SK-N-SH (cell line): ENCODE measurements at regions not wholly inside any gene's neighbourhood (a gene's known extent, or its start where the extent isn't known, plus 50 kb on each side); places are given as distances from the start of the nearest gene placed in this dataset.

Experiments
- CTCF ChIA-PET: fragments of 300-600, 350-600 bp; formaldehyde crosslinking; extraction: SDS; loops from one replicate; lab custom pipeline; 2021; lab: Yijun Ruan, JAX
- POLR2A ChIA-PET: fragments of 350-600 bp; sonication (Branson Sonifier 250); formaldehyde crosslinking; extraction: SDS; loops from one replicate; lab custom pipeline; 2020; ENCODE audit warnings: antibody characterized with exemption, inconsistent platforms; lab: Yijun Ruan, JAX
- DNase-seq: peaks from one replicate; pipeline ENCODE4 v3.0.0; 2012
- H2AFZ ChIP-seq: fragments of 200-600 bp; sonication (generic); 2 replicates; pipeline ENCODE4 v1.8.1; 2016; ENCODE audit warnings: antibody characterized with exemption, mild to moderate bottlenecking, low read depth
- H3F3A ChIP-seq: fragments of 200-600 bp; sonication (generic); replicated peaks from 2 replicates; pipeline ENCODE3; 2016; ENCODE audit warnings: antibody characterized with exemption, mild to moderate bottlenecking; ENCODE audit not compliant: insufficient read depth
- H3K27ac ChIP-seq, 2 experiments: fragments of 200-500 bp in 1 of 2; fragments of 200-600 bp in 1 of 2; sonication (Bioruptor generic) in 1 of 2; sonication (generic), shearing (Covaris generic) in 1 of 2; 2 replicates each; pipeline versions ENCODE4 v1.5.1 to v1.6.1; 2014 to 2016; ENCODE audit warnings: low read depth in 2 of 2, inconsistent platforms in 1 of 2, low read length in 1 of 2, mild to moderate bottlenecking in 1 of 2, mixed read lengths in 1 of 2
- H3K27me3 ChIP-seq: fragments of 200-600 bp; sonication (generic), shearing (Covaris generic); 2 replicates; pipeline ENCODE4 v1.6.1; 2016; ENCODE audit warnings: mixed run types; ENCODE audit not compliant: insufficient read depth
- H3K36me3 ChIP-seq, 2 experiments: fragments of 200-500 bp in 1 of 2; fragments of 200-600 bp in 1 of 2; sonication (Bioruptor generic) in 1 of 2; sonication (generic) in 1 of 2; replicated peaks in 1 of 2; 2 replicates each; pipeline versions ENCODE3 to v1.5.1; 2014 to 2016; ENCODE audit warnings: low read length in 1 of 2, mild to moderate bottlenecking in 1 of 2; ENCODE audit not compliant: insufficient read depth in 2 of 2, control insufficient read depth in 1 of 2
- H3K4me1 ChIP-seq, 2 experiments: fragments of 200-500 bp in 1 of 2; fragments of 200-600 bp in 1 of 2; sonication (Bioruptor generic) in 1 of 2; sonication (generic), shearing (Covaris generic) in 1 of 2; 2 replicates each; pipeline versions ENCODE4 v1.5.1 to v1.6.1; 2014 to 2016; ENCODE audit warnings: low read depth in 1 of 2, low read length in 1 of 2, mixed run types in 1 of 2; ENCODE audit not compliant: insufficient read depth in 2 of 2, control insufficient read depth in 1 of 2
- H3K4me2 ChIP-seq: fragments of 200-600 bp; sonication (generic), shearing (Covaris generic); 2 replicates; pipeline ENCODE4 v1.6.1; 2017; ENCODE audit warnings: mixed run types
- H3K4me3 ChIP-seq, 2 experiments: fragments of 200-500 bp in 1 of 2; fragments of 200-600 bp in 1 of 2; sonication (Bioruptor generic) in 1 of 2; sonication (generic), shearing (Covaris generic) in 1 of 2; 2 replicates each; pipeline versions ENCODE4 v1.5.1 to v1.8.1; 2014 to 2016; ENCODE audit warnings: low read depth in 2 of 2, inconsistent platforms in 1 of 2, low read length in 1 of 2, mild to moderate bottlenecking in 1 of 2, mixed read lengths in 1 of 2, moderate library complexity in 1 of 2
- H3K79me2 ChIP-seq: fragments of 200-600 bp; sonication (generic); 2 replicates; pipeline ENCODE4 v1.8.1; 2017; ENCODE audit warnings: mild to moderate bottlenecking; ENCODE audit not compliant: insufficient read depth
- H3K9ac ChIP-seq: fragments of 200-600 bp; sonication (generic); 2 replicates; pipeline ENCODE4 v1.6.1; 2017; ENCODE audit warnings: mixed run types
- H3K9me2 ChIP-seq: fragments of 200-600 bp; sonication (generic); 2 replicates; pipeline ENCODE4 v1.6.1; 2017; ENCODE audit warnings: mixed run types
- H3K9me3 ChIP-seq: fragments of 200-600 bp; sonication (generic); 2 replicates; pipeline ENCODE4 v1.6.1; 2017; ENCODE audit warnings: mixed run types, mild to moderate bottlenecking, moderate library complexity
- H4K20me1 ChIP-seq: fragments of 200-600 bp; sonication (generic); 2 replicates; pipeline ENCODE4 v1.6.1; 2017; ENCODE audit warnings: mild to moderate bottlenecking, mixed run types; ENCODE audit not compliant: insufficient read depth
- CHD2 ChIP-seq: fragments of 150-350 bp; IDR thresholded peaks from 2 replicates; pipeline ENCODE4 v1.6.1; 2018; ENCODE audit warnings: low read length; ENCODE audit not compliant: partially characterized antibody
- ELF1 ChIP-seq: IDR thresholded peaks from 2 replicates; pipeline ENCODE4 v1.4.0; 2012
- EP300 ChIP-seq, 2 experiments: IDR thresholded peaks; 2 replicates each; pipeline versions ENCODE4 v1.4.0 to v1.6.1; 2012; ENCODE audit warnings: borderline replicate concordance in 1 of 2, low read depth in 1 of 2, low read length in 1 of 2
- FOSL2 ChIP-seq: IDR thresholded peaks from 2 replicates; pipeline ENCODE4 v1.4.0; 2012; ENCODE audit warnings: low read depth, mild to moderate bottlenecking, moderate library complexity, borderline replicate concordance
- NRF1 ChIP-seq: IDR thresholded peaks from 2 replicates; pipeline ENCODE4 v1.6.1; 2012; ENCODE audit warnings: low read depth, mild to moderate bottlenecking, low read length
- POLR2AphosphoS5 ChIP-seq: IDR thresholded peaks from 2 replicates; pipeline ENCODE4 v1.6.1; 2012; ENCODE audit warnings: low read depth, low read length
- SIN3A ChIP-seq: IDR thresholded peaks from 2 replicates; pipeline ENCODE4 v1.6.1; 2012; ENCODE audit warnings: low read depth, mild to moderate bottlenecking, low read length, moderate library complexity, borderline replicate concordance
- SMC3 ChIP-seq: IDR thresholded peaks from 2 replicates; pipeline ENCODE4 v1.6.1; 2012; ENCODE audit warnings: low read depth, low read length, improper control_type of control experiment
- TAF1 ChIP-seq: IDR thresholded peaks from 2 replicates; pipeline ENCODE4 v1.6.1; 2012; ENCODE audit warnings: low read depth, mild to moderate bottlenecking, low read length, moderate library complexity, borderline replicate concordance
- TCF12 ChIP-seq: IDR thresholded peaks from 2 replicates; pipeline ENCODE4 v1.4.0; 2012
- WGBS: methylation state at CpG from one replicate; pipeline ENCODE4 v1.1.6; 2017; ENCODE audit warnings: low lambda C conversion rate; 5-methylcytosine and 5-hydroxymethylcytosine counted together
- TF ChIP-seq, protein P1 (sequence below): fragments of 200-600 bp; sonication (generic); IDR thresholded peaks from 2 replicates; pipeline ENCODE4 v1.6.1; 2017; ENCODE audit warnings: antibody characterized with exemption, mild to moderate bottlenecking, moderate library complexity
- TF ChIP-seq, protein P2 (sequence below): IDR thresholded peaks from 2 replicates; pipeline ENCODE4 v1.4.0; 2012; ENCODE audit warnings: low read depth, borderline replicate concordance
- TF ChIP-seq, protein P3 (sequence below): IDR thresholded peaks from 2 replicates; pipeline ENCODE4 v1.4.0; 2012; ENCODE audit warnings: low read depth, borderline replicate concordance

DNA sequence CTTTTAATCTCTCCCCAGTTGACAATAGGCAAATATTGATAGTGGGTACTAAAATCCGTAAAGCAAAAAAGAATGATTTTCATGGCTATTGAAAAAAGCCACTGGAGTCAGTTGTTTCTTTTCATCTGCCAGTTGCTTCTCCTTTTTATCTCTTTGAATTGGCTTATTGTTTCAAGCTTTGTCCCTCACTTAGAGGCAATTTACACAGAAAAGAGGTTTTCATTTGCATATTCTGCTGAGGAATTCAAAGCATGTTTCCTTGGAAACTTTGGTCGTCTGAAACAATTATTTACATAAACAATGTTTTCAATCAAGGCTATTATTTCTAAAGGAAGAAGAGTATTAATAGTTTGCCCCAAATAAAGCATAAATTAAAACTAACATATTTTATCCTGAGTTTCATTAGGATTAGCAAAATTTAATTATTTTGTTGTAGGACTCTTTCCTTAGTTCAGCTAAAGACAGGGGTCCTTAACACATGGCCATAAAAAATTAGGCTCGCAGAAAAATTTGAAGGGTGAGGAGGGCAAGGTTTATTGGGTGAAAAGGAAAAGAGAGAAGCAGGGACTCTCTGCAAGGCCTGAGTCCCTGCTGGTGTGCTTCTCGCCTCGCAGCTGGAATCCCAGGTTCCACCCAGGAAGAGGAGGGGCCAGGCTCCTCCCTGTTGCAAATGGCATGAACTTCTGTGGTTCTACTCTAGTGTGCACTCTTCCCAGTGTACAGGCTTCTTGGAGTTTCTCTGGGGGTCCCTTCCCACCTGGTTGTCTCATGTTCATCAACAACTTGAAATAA is 138.8 kb upstream of the LAMA2 start:
- ChIA-PET CTCF (interaction anchor here (1.6 kb wide), 1 partner anchor 10 kb away, joined by 3 read pairs; no protein-coding TSS in a partner anchor), POLR2A (no interaction called here)
- Histone ChIP-seq H3K4me3 (no peak overlapping the region), H2AFZ (no peak overlapping the region), H3K4me1 (no peaks in the 10 kb centered on the region), H3K79me2 (no peaks in the 10 kb centered on the region), H3K9ac (no peak overlapping the region), H3K4me2 (no peak overlapping the region), H3K27ac (no peak overlapping the region), H3K27me3 (no peaks in the 10 kb centered on the region), H3K36me3 (no peaks in the 10 kb centered on the region), H3K9me3 (no peaks in the 10 kb centered on the region), H4K20me1 (no peaks in the 10 kb centered on the region), H3F3A (no peaks in the 10 kb centered on the region), H3K9me2 (no peaks in the 10 kb centered on the region)
- 55% methylated on average over 5 of the region's 5 CpGs for WGBS
- TF ChIP-seq NRF1 (no peak), ELF1 (no peak), FOSL2 (no peak), SIN3A (no peak), CHD2 (no peak), SMC3 (no peak), EP300 (IDR thresholded peaks at IDR 0.05; ENCODE audit: borderline replicate concordance in 1 of 2, low read depth in 1 of 2, low read length in 1 of 2) (no peak), TCF12 (no peak), POLR2AphosphoS5 (no peak)
- TF ChIP-seq, protein P1, sequence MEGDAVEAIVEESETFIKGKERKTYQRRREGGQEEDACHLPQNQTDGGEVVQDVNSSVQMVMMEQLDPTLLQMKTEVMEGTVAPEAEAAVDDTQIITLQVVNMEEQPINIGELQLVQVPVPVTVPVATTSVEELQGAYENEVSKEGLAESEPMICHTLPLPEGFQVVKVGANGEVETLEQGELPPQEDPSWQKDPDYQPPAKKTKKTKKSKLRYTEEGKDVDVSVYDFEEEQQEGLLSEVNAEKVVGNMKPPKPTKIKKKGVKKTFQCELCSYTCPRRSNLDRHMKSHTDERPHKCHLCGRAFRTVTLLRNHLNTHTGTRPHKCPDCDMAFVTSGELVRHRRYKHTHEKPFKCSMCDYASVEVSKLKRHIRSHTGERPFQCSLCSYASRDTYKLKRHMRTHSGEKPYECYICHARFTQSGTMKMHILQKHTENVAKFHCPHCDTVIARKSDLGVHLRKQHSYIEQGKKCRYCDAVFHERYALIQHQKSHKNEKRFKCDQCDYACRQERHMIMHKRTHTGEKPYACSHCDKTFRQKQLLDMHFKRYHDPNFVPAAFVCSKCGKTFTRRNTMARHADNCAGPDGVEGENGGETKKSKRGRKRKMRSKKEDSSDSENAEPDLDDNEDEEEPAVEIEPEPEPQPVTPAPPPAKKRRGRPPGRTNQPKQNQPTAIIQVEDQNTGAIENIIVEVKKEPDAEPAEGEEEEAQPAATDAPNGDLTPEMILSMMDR = no peak
- TF ChIP-seq, protein P2, sequence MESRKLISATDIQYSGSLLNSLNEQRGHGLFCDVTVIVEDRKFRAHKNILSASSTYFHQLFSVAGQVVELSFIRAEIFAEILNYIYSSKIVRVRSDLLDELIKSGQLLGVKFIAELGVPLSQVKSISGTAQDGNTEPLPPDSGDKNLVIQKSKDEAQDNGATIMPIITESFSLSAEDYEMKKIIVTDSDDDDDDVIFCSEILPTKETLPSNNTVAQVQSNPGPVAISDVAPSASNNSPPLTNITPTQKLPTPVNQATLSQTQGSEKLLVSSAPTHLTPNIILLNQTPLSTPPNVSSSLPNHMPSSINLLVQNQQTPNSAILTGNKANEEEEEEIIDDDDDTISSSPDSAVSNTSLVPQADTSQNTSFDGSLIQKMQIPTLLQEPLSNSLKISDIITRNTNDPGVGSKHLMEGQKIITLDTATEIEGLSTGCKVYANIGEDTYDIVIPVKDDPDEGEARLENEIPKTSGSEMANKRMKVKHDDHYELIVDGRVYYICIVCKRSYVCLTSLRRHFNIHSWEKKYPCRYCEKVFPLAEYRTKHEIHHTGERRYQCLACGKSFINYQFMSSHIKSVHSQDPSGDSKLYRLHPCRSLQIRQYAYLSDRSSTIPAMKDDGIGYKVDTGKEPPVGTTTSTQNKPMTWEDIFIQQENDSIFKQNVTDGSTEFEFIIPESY = no peak
- TF ChIP-seq, protein P3, sequence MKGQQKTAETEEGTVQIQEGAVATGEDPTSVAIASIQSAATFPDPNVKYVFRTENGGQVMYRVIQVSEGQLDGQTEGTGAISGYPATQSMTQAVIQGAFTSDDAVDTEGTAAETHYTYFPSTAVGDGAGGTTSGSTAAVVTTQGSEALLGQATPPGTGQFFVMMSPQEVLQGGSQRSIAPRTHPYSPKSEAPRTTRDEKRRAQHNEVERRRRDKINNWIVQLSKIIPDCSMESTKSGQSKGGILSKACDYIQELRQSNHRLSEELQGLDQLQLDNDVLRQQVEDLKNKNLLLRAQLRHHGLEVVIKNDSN = no peak
- DNase-seq = no peak

DNA sequence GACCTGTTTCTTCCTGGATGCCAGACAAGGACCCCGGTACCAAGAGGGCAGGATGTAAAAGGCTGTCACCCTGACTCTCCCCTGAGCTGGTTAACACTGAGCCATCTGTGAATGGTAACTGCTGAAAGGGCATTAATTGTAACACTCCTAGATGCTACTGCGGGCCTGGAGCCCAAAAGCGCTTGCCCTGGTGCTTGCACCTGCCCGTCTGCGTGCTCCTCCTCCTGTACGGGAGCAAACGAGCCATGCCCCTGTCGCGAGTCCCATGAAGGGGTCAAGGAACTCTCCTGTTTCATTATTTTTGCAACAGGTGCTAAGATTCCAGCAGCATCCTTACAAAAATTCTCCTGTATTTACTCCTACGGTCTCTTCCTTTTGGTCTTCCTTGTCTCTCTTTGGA is 140.0 kb upstream of the LAMA2 start:
- Histone ChIP-seq H3K4me3 (no peak overlapping the region), H3K36me3 (no peaks in the 10 kb centered on the region), H3K4me2 (no peak overlapping the region), H3K9ac (no peak overlapping the region), H2AFZ (no peak overlapping the region), H3K9me2 (no peaks in the 10 kb centered on the region), H3K27ac (no peak overlapping the region), H4K20me1 (no peaks in the 10 kb centered on the region), H3K9me3 (no peaks in the 10 kb centered on the region), H3F3A (no peaks in the 10 kb centered on the region), H3K27me3 (no peaks in the 10 kb centered on the region), H3K4me1 (no peaks in the 10 kb centered on the region), H3K79me2 (no peaks in the 10 kb centered on the region)
- ChIA-PET CTCF (interaction anchor here (1.0 to 1.6 kb wide), 3 partner anchors 8 to 17 kb away, joined by 3 read pairs; no protein-coding TSS in a partner anchor), POLR2A (no interaction called here)
- TF ChIP-seq TAF1 = no peak
- no peak for DNase-seq
- 50% methylated on average over 6 of the region's 10 CpGs for WGBS
